CD4-positive, CD25-positive, alpha-beta regulatory T cell (primary cell): ENCODE measurements at regions not wholly inside any gene's neighbourhood (a gene's known extent, or its start where the extent isn't known, plus 50 kb on each side); places are given as distances from the start of the nearest gene placed in this dataset.
A peak's percentile ranks its signal among the peaks of the same experiment; 100 is the strongest.

ENCODE experiments used
- ATAC-seq, 2 donors: fragments of 150-1000 bp; cut with Tn5 transposase; one replicate each; pipeline ENCODE4 v1.10.0; 2021; ENCODE audit warnings: low read depth in 2 of 2, moderate number of reproducible peaks in 2 of 2, moderate library complexity in 1 of 2
- DNase-seq, 3 donors: peaks; one replicate each; pipeline versions ENCODE4 v3.0.0 to v3.0.0-alpha.2; 2012 to 2022; ENCODE audit warnings: mixed read lengths in 1 of 3
- H3K27ac ChIP-seq: one replicate; pipeline ENCODE4 v1.7.0; 2013; ENCODE audit warnings: mild to moderate bottlenecking, low read length; ENCODE audit not compliant: insufficient read depth, poor library complexity, severe bottlenecking
- H3K27me3 ChIP-seq: one replicate; pipeline ENCODE4 v1.7.0; 2013; ENCODE audit warnings: low read length; ENCODE audit not compliant: control insufficient read depth, insufficient read depth
- H3K36me3 ChIP-seq: one replicate; pipeline ENCODE4 v1.7.0; 2013; ENCODE audit warnings: mild to moderate bottlenecking, low read length, moderate library complexity; ENCODE audit not compliant: control insufficient read depth, insufficient read depth
- H3K4me1 ChIP-seq: 2 replicates; pipeline ENCODE4 v1.7.0; 2013; ENCODE audit warnings: mild to moderate bottlenecking, low read length; ENCODE audit not compliant: insufficient read depth, control insufficient read depth, poor library complexity, severe bottlenecking
- H3K4me3 ChIP-seq: one replicate; pipeline ENCODE4 v1.7.0; 2013; ENCODE audit warnings: low read depth, mild to moderate bottlenecking, low read length, moderate library complexity
- H3K9me3 ChIP-seq, 2 experiments: 1 replicate in 1 of 2; 2 replicates in 1 of 2; pipeline ENCODE4 v1.7.0; 2013; ENCODE audit warnings: low read length in 2 of 2, mild to moderate bottlenecking in 1 of 2, moderate library complexity in 1 of 2; ENCODE audit not compliant: control insufficient read depth in 2 of 2
- H3K27ac Mint-ChIP-seq, 3 donors: one replicate each; pipeline ENCODE4 v1.8.0; 2020 to 2022; ENCODE audit warnings: mild to moderate bottlenecking in 3 of 3, mixed read lengths in 3 of 3, moderate library complexity in 2 of 3
- H3K27me3 Mint-ChIP-seq: one replicate; pipeline ENCODE4 v1.8.0; 2022; ENCODE audit warnings: mild to moderate bottlenecking, mixed read lengths
- H3K36me3 Mint-ChIP-seq: one replicate; pipeline ENCODE4 v1.8.0; 2020; ENCODE audit warnings: mixed read lengths
- H3K4me1 Mint-ChIP-seq, 4 donors: one replicate each; pipeline ENCODE4 v1.8.0; 2020 to 2022; ENCODE audit warnings: mixed read lengths in 4 of 4, mild to moderate bottlenecking in 1 of 4
- H3K4me3 Mint-ChIP-seq, 4 donors: one replicate each; pipeline ENCODE4 v1.8.0; 2020 to 2022; ENCODE audit warnings: mild to moderate bottlenecking in 4 of 4, mixed read lengths in 4 of 4, moderate library complexity in 3 of 4
- H3K9me3 Mint-ChIP-seq, 7 donors: one replicate each; pipeline ENCODE4 v1.8.0; 2020 to 2022; ENCODE audit warnings: mixed read lengths in 7 of 7, mild to moderate bottlenecking in 3 of 7, moderate library complexity in 2 of 7

DNA sequence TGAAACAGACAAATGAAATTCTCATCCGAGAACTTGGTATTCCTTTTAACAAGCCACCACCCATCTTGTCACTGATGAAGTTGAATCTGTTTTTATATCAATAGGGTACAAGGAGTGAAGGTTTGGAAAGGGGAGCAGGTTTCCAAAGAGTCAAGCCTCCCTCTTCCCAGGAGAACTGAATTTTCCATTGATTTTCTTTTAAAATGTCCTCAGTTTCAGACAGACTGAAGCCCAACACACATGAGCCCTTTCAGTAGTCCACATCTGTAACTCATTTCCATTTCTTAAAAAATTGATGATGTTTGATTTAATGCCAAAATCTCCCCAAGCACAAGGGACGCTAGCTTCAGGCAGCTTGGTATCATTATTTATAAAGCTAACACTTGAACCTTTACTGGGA, 187.7 kb downstream of the FOXB1 start:
- Mint-ChIP-seq H3K9me3 (peaks cover 0 to 3% (median 0%) of the 10 kb centered on the region in 7 donors), H3K27ac (no peak overlapping the region), H3K4me3 (no peak overlapping the region), H3K27me3 (peaks cover 60% of the 10 kb centered on the region), H3K36me3 (no peaks in the 10 kb centered on the region), H3K4me1 (no peaks in the 10 kb centered on the region)
- ATAC-seq (no peak), DNase-seq (no peak)
- H3K9me3 ChIP-seq, result no peaks in the 10 kb centered on the region
- no peaks in the 10 kb centered on the region for H3K36me3 ChIP-seq
- peaks cover 33% of the 10 kb centered on the region for H3K27me3 ChIP-seq
- H3K4me1 ChIP-seq, result no peaks in the 10 kb centered on the region
- H3K4me3 ChIP-seq, result no peak overlapping the region
- no peak overlapping the region for H3K27ac ChIP-seq

DNA sequence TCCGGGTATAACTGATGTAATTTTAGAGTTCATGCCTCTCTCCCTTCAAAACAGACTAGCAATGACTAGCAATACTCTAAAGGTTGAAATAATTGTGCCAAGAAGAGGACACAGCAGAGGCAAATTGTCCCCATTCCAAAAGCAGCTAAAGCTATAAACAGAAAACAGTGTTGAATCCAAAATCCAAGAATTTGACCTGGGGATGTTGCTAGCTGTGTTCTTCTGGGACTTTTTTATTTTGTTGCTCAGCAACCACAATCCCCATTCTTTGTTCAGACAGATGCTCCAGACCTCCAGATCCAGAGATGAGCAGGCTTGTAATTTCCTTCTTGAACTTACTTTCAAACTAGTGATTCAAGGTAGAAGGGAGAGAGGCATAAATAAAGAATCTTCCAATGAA, 191.5 kb downstream of the FOXB1 start:
- peaks cover 70% of the 10 kb centered on the region for H3K27me3 Mint-ChIP-seq

DNA sequence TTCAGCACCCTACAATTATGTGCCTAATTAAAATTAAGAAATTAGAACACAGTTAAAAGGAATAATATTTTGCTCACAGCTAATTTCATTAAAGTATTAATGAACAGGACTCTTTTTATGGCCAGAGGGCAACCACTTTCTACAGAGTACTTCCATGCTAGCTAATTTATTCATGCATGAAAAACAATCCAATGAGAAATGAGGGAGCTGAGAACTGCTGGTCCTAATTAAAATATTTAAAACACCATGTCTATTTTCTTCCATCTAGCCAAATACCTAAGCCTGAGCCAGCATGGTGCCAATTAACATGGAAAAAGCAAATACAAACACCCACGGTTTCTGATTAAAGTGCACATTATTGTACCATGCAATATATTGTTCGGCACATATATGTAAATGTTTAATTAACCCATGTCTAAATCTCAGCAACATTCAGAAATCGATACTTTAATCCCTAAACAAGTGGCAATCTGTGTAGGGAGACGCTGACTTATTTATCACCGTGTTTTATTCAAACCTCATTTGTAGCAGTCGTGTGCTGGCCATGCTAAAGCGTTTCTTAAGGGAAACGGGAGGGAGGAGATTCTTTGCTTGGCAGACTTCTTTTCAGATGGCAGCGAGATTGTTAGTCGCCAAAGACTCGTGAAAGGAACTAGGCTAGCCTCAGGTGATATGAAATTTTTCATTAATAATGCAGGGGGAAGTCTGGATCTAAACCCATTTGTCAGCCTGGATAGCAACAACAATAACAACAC, 193.5 kb downstream of the ANXA2 start:
- H3K36me3 Mint-ChIP-seq, result no peaks in the 10 kb centered on the region
- ATAC-seq, result no peak
- H3K27me3 Mint-ChIP-seq, result peaks cover 67% of the 10 kb centered on the region
- H3K27ac Mint-ChIP-seq, result no peak overlapping the region
- no peaks in the 10 kb centered on the region for H3K9me3 ChIP-seq
- no peak overlapping the region for H3K27ac ChIP-seq
- DNase-seq, result no peak
- H3K27me3 ChIP-seq, result peaks cover 34% of the 10 kb centered on the region
- no peaks in the 10 kb centered on the region for H3K9me3 Mint-ChIP-seq
- H3K4me1 Mint-ChIP-seq, result no peaks in the 10 kb centered on the region
- no peak overlapping the region for H3K4me3 Mint-ChIP-seq
- no peaks in the 10 kb centered on the region for H3K4me1 ChIP-seq
- H3K4me3 ChIP-seq, result no peak overlapping the region
- H3K36me3 ChIP-seq, result no peaks in the 10 kb centered on the region

More for the DNA sequence above, 191.5 kb downstream of the FOXB1 start:
- no peaks in the 10 kb centered on the region for H3K36me3 Mint-ChIP-seq
- DNase-seq, result no peak
- Histone ChIP-seq H3K4me3 (no peak overlapping the region), H3K4me1 (no peaks in the 10 kb centered on the region), H3K27me3 (peaks cover 41% of the 10 kb centered on the region), H3K36me3 (no peaks in the 10 kb centered on the region), H3K27ac (no peak overlapping the region), H3K9me3 (no peaks in the 10 kb centered on the region)
- H3K4me3 Mint-ChIP-seq, result no peak overlapping the region
- no peak overlapping the region for H3K27ac Mint-ChIP-seq
- H3K9me3 Mint-ChIP-seq, result peaks cover 0 to 3% (median 0%) of the 10 kb centered on the region in 7 donors
- H3K4me1 Mint-ChIP-seq, result no peaks in the 10 kb centered on the region
- ATAC-seq, result no peak

DNA sequence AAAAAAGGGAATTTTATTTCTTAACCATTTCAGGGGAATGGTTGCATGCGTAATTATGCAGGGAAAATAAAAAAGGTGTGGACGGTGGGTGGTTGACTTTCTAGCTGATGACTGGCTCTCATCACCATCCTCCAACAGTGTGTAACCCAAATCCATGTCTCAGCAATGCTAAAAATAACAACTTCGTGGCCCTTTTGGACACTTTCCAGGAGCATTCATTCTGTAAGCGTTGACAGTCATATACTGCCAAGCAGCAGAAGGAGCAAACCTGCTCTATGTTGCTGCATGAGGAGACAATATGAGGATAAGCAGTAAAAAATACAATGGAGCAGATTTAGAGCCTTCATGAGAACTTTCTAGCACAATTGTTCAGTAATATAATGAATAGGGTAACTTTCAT, 189.1 kb downstream of the ANXA2 start:
- ATAC-seq, result no peak
- no peak overlapping the region for H3K27ac ChIP-seq
- H3K27ac Mint-ChIP-seq, result no peak overlapping the region
- no peaks in the 10 kb centered on the region for H3K4me1 Mint-ChIP-seq
- peaks cover 26% of the 10 kb centered on the region for H3K27me3 ChIP-seq
- no peak overlapping the region for H3K4me3 Mint-ChIP-seq
- no peaks in the 10 kb centered on the region for H3K4me1 ChIP-seq
- no peak overlapping the region for H3K4me3 ChIP-seq
- H3K9me3 ChIP-seq, result no peaks in the 10 kb centered on the region
- DNase-seq, result no peak
- peaks cover 0 to 2% (median 0%) of the 10 kb centered on the region in 7 donors for H3K9me3 Mint-ChIP-seq
- H3K36me3 ChIP-seq, result no peaks in the 10 kb centered on the region
- H3K36me3 Mint-ChIP-seq, result no peaks in the 10 kb centered on the region
- peaks cover 54% of the 10 kb centered on the region for H3K27me3 Mint-ChIP-seq

DNA sequence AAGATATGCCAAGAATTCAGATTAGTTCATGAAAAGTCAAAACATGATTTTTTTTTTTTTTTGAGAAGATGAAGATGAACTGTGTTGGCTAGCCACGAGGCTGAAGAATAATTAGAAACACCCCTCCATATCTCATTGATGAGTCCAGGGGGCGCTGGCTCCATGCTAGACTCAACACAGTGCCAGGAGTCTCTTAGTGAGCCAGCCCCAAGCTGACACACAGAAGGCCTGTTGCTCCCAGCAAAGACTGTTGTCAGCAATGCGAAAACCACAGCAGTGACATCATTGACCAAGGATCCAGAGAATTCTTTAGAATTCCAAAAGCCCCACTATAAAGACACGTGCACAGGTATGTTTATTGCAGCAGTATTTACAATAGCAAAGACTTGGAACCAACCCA, 185.2 kb downstream of the ANXA2 start:
- Mint-ChIP-seq H3K9me3 (peaks cover 0 to 4% (median 0%) of the 10 kb centered on the region in 7 donors), H3K36me3 (no peaks in the 10 kb centered on the region), H3K27me3 (peaks cover 52% of the 10 kb centered on the region), H3K27ac (no peak overlapping the region), H3K4me3 (no peak overlapping the region), H3K4me1 (no peaks in the 10 kb centered on the region)
- ATAC-seq, result no peak
- H3K27me3 ChIP-seq, result peaks cover 17% of the 10 kb centered on the region
- no peak for DNase-seq
- no peaks in the 10 kb centered on the region for H3K36me3 ChIP-seq
- no peak overlapping the region for H3K27ac ChIP-seq
- H3K4me1 ChIP-seq, result no peaks in the 10 kb centered on the region
- no peak overlapping the region for H3K4me3 ChIP-seq
- H3K9me3 ChIP-seq, result no peaks in the 10 kb centered on the region

DNA sequence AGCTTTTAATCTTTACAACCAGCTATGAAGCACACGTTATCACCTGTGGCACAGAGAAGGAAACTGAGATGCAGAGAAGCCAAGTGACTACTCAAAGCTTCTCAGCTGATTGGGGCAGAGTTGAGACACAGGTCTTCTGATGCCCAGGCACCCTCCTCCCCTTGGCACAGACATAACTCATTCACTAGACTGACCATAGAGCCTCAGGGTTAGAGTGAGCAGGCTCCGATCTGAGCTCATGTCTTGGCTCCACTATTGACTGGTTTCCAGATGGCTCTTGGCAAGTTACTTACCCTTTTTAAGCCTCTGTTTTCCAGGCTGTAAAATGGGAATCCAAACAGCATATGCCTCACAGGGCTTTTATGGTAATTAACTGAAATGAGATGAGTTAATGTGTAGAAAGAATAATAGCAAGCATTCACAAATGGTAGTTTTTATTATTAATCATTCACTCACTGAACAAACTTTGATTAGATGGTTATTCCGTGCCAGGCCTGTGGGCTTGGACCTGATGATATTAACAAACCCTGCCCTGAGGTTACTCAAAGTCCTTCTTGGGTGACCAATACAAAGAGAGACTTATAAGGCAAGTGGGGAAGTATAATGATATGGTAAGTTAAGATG, 184.3 kb downstream of the ANXA2 start:
- Mint-ChIP-seq H3K4me1 (no peaks in the 10 kb centered on the region), H3K9me3 (peaks cover 0 to 4% (median 0%) of the 10 kb centered on the region in 7 donors), H3K27me3 (peaks cover 53% of the 10 kb centered on the region), H3K36me3 (no peaks in the 10 kb centered on the region), H3K27ac (peak overlapping the region in 1 of 3 donors; percentile 46), H3K4me3 (no peak overlapping the region)
- DNase-seq (no peak), ATAC-seq (no peak)
- Histone ChIP-seq H3K9me3 (no peaks in the 10 kb centered on the region), H3K27me3 (peaks cover 15% of the 10 kb centered on the region), H3K4me1 (no peaks in the 10 kb centered on the region), H3K4me3 (no peak overlapping the region), H3K36me3 (no peaks in the 10 kb centered on the region), H3K27ac (no peak overlapping the region)

DNA sequence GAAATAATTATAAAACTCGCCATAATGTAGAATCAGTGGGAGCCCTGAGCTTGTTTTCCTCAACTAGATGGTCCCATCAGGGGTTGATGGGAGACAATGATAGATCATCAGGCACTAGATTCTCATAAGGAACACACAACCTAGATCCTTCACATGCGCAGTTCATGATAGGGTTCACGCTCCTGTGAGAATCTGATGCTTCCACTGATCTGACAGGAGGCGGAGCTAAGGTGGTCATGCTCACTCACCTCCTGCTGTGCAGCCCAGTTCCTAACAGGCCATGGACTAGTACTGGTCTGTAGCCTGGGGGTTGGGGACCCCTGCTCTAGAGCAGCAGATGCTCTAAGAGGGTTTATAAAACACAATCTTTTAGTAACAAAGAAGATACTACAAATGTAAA, 183.6 kb downstream of the ANXA2 start:
- H3K4me1 Mint-ChIP-seq, result no peaks in the 10 kb centered on the region
- no peak for DNase-seq

More for the DNA sequence above, 183.6 kb downstream of the ANXA2 start:
- no peak overlapping the region for H3K27ac Mint-ChIP-seq
- Histone ChIP-seq H3K36me3 (no peaks in the 10 kb centered on the region), H3K4me3 (no peak overlapping the region), H3K27ac (no peak overlapping the region), H3K9me3 (no peaks in the 10 kb centered on the region), H3K4me1 (no peaks in the 10 kb centered on the region), H3K27me3 (peaks cover 12% of the 10 kb centered on the region)
- no peaks in the 10 kb centered on the region for H3K36me3 Mint-ChIP-seq
- H3K4me3 Mint-ChIP-seq, result no peak overlapping the region
- no peak for ATAC-seq
- H3K9me3 Mint-ChIP-seq, result peaks cover 0 to 4% (median 0%) of the 10 kb centered on the region in 7 donors
- H3K27me3 Mint-ChIP-seq, result peaks cover 57% of the 10 kb centered on the region
